ENCODE measurements at regions not wholly inside any gene's neighbourhood (a gene's known extent, or its start where the extent isn't known, plus 50 kb on each side); places are given as distances from the start of the nearest gene placed in this dataset.

GRCh38 chr18:66958309-66958708 lies 354.4 kb upstream of the CDH19 start:
- POLR2A ChIA-PET, result no interaction called here
- CTCF ChIA-PET, result no interaction called here
- no peaks in the 10 kb centered on the region for H3K4me1 ChIP-seq (ENCODE audit: control insufficient read depth in 2 of 2, insufficient read depth in 2 of 2, low read length in 2 of 2)
- no peaks in the 10 kb centered on the region for H3K9me3 ChIP-seq (ENCODE audit: control insufficient read depth in 2 of 3, low read length in 3 of 3)
- no peaks in the 10 kb centered on the region for H3K4me1 Mint-ChIP-seq
- no peaks in the 10 kb centered on the region for H3K36me3 ChIP-seq (ENCODE audit: control insufficient read depth in 2 of 3, insufficient read depth in 3 of 3, low read length in 3 of 3)
- H3K36me3 Mint-ChIP-seq, result no peaks in the 10 kb centered on the region
- DNase-seq (no peak), ATAC-seq (no peak)
- no peak overlapping the region for H3K4me3 ChIP-seq (ENCODE audit: low read length)
- intact Hi-C loops (cut with micrococcal nuclease), result no loop called here
- peaks cover 0 to 3% (median under 1%) of the 10 kb centered on the region in 11 donors for H3K9me3 Mint-ChIP-seq
- no peaks in the 10 kb centered on the region for H3K27me3 ChIP-seq (ENCODE audit: control insufficient read depth in 2 of 2, insufficient read depth in 2 of 2, low read length in 2 of 2)
- no peaks in the 10 kb centered on the region for H3K27me3 Mint-ChIP-seq
- H3K4me3 Mint-ChIP-seq, result no peak overlapping the region
- no peak overlapping the region for H3K27ac Mint-ChIP-seq
- H3K27ac ChIP-seq (ENCODE audit: low read depth, low read length), result no peak overlapping the region

GRCh38 chr18:66951750-66952149 lies 347.9 kb upstream of the CDH19 start:
- H3K27ac ChIP-seq (ENCODE audit: low read depth, low read length), result no peak overlapping the region
- Mint-ChIP-seq H3K4me1 (no peaks in the 10 kb centered on the region), H3K27ac (no peak overlapping the region), H3K27me3 (no peaks in the 10 kb centered on the region), H3K4me3 (no peak overlapping the region), H3K9me3 (peaks cover 0 to 10% (median 4%) of the 10 kb centered on the region in 11 donors), H3K36me3 (no peaks in the 10 kb centered on the region)
- no peak for ATAC-seq
- no peaks in the 10 kb centered on the region for H3K36me3 ChIP-seq (ENCODE audit: control insufficient read depth in 2 of 3, insufficient read depth in 3 of 3, low read length in 3 of 3)
- H3K4me3 ChIP-seq (ENCODE audit: low read length), result no peak overlapping the region
- no peaks in the 10 kb centered on the region for H3K27me3 ChIP-seq (ENCODE audit: control insufficient read depth in 2 of 2, insufficient read depth in 2 of 2, low read length in 2 of 2)
- ChIA-PET POLR2A (no interaction called here), CTCF (no interaction called here)
- DNase-seq, result no peak
- no peaks in the 10 kb centered on the region for H3K9me3 ChIP-seq (ENCODE audit: control insufficient read depth in 2 of 3, low read length in 3 of 3)
- no peaks in the 10 kb centered on the region for H3K4me1 ChIP-seq (ENCODE audit: control insufficient read depth in 2 of 2, insufficient read depth in 2 of 2, low read length in 2 of 2)
- intact Hi-C loops (cut with micrococcal nuclease), result no loop called here

- no peak overlapping the region for H3K4me3 ChIP-seq (ENCODE audit: low read length)
- ChIA-PET POLR2A (no interaction called here), CTCF (no interaction called here)
- no peak overlapping the region for H3K27ac ChIP-seq (ENCODE audit: low read depth, low read length)
- ATAC-seq (no peak), DNase-seq (no peak)
- H3K36me3 ChIP-seq (ENCODE audit: control insufficient read depth in 2 of 3, insufficient read depth in 3 of 3, low read length in 3 of 3), result no peaks in the 10 kb centered on the region
- intact Hi-C loops (cut with micrococcal nuclease), result no loop called here
- no peaks in the 10 kb centered on the region for H3K27me3 ChIP-seq (ENCODE audit: control insufficient read depth in 2 of 2, insufficient read depth in 2 of 2, low read length in 2 of 2)
- Mint-ChIP-seq H3K9me3 (peaks cover 0 to 17% (median 4%) of the 10 kb centered on the region in 11 donors), H3K4me3 (no peak overlapping the region), H3K27ac (no peak overlapping the region), H3K4me1 (no peaks in the 10 kb centered on the region), H3K27me3 (no peaks in the 10 kb centered on the region), H3K36me3 (no peaks in the 10 kb centered on the region)
- no peaks in the 10 kb centered on the region for H3K9me3 ChIP-seq (ENCODE audit: control insufficient read depth in 2 of 3, low read length in 3 of 3)
- H3K4me1 ChIP-seq (ENCODE audit: control insufficient read depth in 2 of 2, insufficient read depth in 2 of 2, low read length in 2 of 2), result no peaks in the 10 kb centered on the region
Measured at GRCh38 chr18:66949419-66949818, 345.5 kb upstream of the CDH19 start.

DNA sequence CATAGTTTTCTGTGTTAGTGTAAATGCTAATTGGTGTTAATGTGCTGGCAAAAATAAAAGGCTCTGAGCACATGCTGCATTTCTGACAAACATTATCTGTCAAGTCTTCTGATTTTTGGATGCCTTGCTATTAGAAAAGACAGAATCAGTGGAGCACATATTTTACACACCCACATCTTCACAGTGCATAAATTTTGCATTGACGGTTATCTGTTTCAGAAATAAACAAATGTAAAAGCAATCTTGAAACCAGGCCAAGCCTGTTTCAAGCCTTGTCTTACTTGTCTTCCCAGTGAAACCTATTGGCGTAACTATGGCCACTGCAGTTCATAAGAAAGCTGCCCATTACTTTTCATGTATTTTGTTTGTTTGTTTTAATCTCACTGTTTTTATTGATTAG lies 333.7 kb upstream of the CDH19 start:
- no peak for DNase-seq
- Mint-ChIP-seq H3K4me1 (no peaks in the 10 kb centered on the region), H3K36me3 (no peaks in the 10 kb centered on the region), H3K9me3 (peaks cover 0 to 11% (median 6%) of the 10 kb centered on the region in 11 donors), H3K4me3 (no peak overlapping the region), H3K27me3 (no peaks in the 10 kb centered on the region), H3K27ac (no peak overlapping the region)
- ATAC-seq, result no peak
- Histone ChIP-seq H3K4me1 (ENCODE audit: control insufficient read depth in 2 of 2, insufficient read depth in 2 of 2, low read length in 2 of 2) (no peaks in the 10 kb centered on the region), H3K36me3 (ENCODE audit: control insufficient read depth in 2 of 3, insufficient read depth in 3 of 3, low read length in 3 of 3) (no peaks in the 10 kb centered on the region), H3K9me3 (ENCODE audit: control insufficient read depth in 2 of 3, low read length in 3 of 3) (no peaks in the 10 kb centered on the region), H3K4me3 (ENCODE audit: low read length) (no peak overlapping the region), H3K27me3 (ENCODE audit: control insufficient read depth in 2 of 2, insufficient read depth in 2 of 2, low read length in 2 of 2) (no peaks in the 10 kb centered on the region), H3K27ac (ENCODE audit: low read depth, low read length) (no peak overlapping the region)
- ChIA-PET CTCF (no interaction called here), POLR2A (no interaction called here)
- intact Hi-C loops (cut with micrococcal nuclease), result no loop called here

DNA sequence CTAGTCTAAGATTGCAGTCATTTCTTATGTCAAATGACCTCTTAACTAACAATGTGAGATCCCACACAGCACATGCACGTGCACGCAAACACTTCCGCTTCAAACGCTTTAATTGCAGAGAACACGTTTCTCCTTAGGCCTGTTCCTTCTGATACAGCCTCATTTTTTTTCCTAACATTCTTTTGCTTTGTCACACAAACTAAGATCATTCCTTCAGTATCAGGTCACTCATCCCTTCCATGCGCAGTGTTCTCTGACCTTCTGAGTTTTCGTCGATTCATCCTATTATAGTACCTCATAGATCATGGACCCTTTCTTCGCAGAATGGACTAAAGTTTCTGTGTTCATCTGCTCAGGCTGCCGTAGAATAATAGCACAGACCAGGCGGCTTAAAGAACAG lies 327.1 kb upstream of the CDH19 start:
- no peaks in the 10 kb centered on the region for H3K36me3 ChIP-seq (ENCODE audit: control insufficient read depth in 2 of 3, insufficient read depth in 3 of 3, low read length in 3 of 3)
- no peaks in the 10 kb centered on the region for H3K4me1 ChIP-seq (ENCODE audit: control insufficient read depth in 2 of 2, insufficient read depth in 2 of 2, low read length in 2 of 2)
- no peak overlapping the region for H3K27ac Mint-ChIP-seq
- no peak overlapping the region for H3K27ac ChIP-seq (ENCODE audit: low read depth, low read length)
- no peak overlapping the region for H3K4me3 ChIP-seq (ENCODE audit: low read length)
- ATAC-seq (no peak), DNase-seq (no peak)
- H3K9me3 Mint-ChIP-seq, result peaks cover 0 to 7% (median 0%) of the 10 kb centered on the region in 11 donors
- POLR2A ChIA-PET, result no interaction called here
- intact Hi-C loops (cut with micrococcal nuclease), result no loop called here
- H3K9me3 ChIP-seq (ENCODE audit: control insufficient read depth in 2 of 3, low read length in 3 of 3), result no peaks in the 10 kb centered on the region
- H3K27me3 Mint-ChIP-seq, result no peaks in the 10 kb centered on the region
- no peak overlapping the region for H3K4me3 Mint-ChIP-seq
- H3K4me1 Mint-ChIP-seq, result no peaks in the 10 kb centered on the region
- CTCF ChIA-PET, result no interaction called here
- H3K27me3 ChIP-seq (ENCODE audit: control insufficient read depth in 2 of 2, insufficient read depth in 2 of 2, low read length in 2 of 2), result no peaks in the 10 kb centered on the region
- no peaks in the 10 kb centered on the region for H3K36me3 Mint-ChIP-seq

DNA sequence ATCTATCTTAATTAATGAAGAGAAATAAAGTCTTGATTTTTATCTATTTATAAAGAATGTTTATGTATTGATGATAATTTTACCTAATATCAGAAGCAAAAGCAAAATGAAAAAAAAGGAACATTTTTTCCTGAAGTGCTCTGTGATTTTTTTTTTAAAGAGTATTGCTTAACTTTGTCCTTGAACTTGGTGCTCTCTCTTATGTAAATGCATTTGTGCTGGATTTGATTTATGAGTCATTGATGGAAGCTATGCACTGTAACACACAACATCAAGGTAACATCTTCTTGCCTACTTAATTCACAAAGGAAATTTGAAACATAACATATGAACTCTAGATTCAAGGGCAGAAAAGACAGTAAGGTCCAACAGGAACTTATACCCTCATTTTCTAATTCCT lies 312.9 kb upstream of the CDH19 start:
- Histone ChIP-seq H3K4me1 (ENCODE audit: control insufficient read depth in 2 of 2, insufficient read depth in 2 of 2, low read length in 2 of 2) (no peaks in the 10 kb centered on the region), H3K27ac (ENCODE audit: low read depth, low read length) (no peak overlapping the region), H3K27me3 (ENCODE audit: control insufficient read depth in 2 of 2, insufficient read depth in 2 of 2, low read length in 2 of 2) (no peaks in the 10 kb centered on the region), H3K4me3 (ENCODE audit: low read length) (no peak overlapping the region), H3K36me3 (ENCODE audit: control insufficient read depth in 2 of 3, insufficient read depth in 3 of 3, low read length in 3 of 3) (no peaks in the 10 kb centered on the region), H3K9me3 (ENCODE audit: control insufficient read depth in 2 of 3, low read length in 3 of 3) (no peaks in the 10 kb centered on the region)
- Mint-ChIP-seq H3K9me3 (peaks cover 0 to 3% (median 0%) of the 10 kb centered on the region in 11 donors), H3K27ac (no peak overlapping the region), H3K4me3 (no peak overlapping the region), H3K4me1 (no peaks in the 10 kb centered on the region), H3K27me3 (no peaks in the 10 kb centered on the region), H3K36me3 (no peaks in the 10 kb centered on the region)
- intact Hi-C loops (cut with micrococcal nuclease), result no loop called here
- DNase-seq (no peak), ATAC-seq (no peak)
- ChIA-PET POLR2A (no interaction called here), CTCF (no interaction called here)

DNA sequence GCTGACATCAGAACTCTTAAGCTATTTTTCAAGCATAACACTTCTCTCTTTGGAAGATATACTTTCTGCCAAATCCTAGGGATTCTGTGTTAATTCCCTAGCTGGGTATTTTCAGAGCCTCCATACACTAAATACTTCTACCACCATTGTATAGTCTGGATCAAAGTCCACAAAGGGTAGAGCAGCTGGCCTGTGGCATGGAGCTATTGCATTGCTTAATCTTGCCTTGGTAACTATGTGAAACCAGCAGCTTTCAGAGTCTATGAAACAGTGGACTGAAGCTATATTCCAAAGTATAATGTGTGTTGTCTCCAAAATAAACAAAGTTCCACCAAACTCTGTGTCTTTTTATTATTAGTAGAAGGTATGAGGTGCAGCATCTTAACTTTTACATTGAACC lies 296.9 kb upstream of the CDH19 start:
- H3K9me3 ChIP-seq (ENCODE audit: control insufficient read depth in 2 of 3, low read length in 3 of 3), result no peaks in the 10 kb centered on the region
- Mint-ChIP-seq H3K27ac (no peak overlapping the region), H3K27me3 (no peaks in the 10 kb centered on the region), H3K4me3 (no peak overlapping the region), H3K4me1 (no peaks in the 10 kb centered on the region), H3K9me3 (peaks cover 0 to 3% (median 0%) of the 10 kb centered on the region in 11 donors), H3K36me3 (no peaks in the 10 kb centered on the region)
- H3K36me3 ChIP-seq (ENCODE audit: control insufficient read depth in 2 of 3, insufficient read depth in 3 of 3, low read length in 3 of 3), result no peaks in the 10 kb centered on the region
- no peak overlapping the region for H3K27ac ChIP-seq (ENCODE audit: low read depth, low read length)
- no peaks in the 10 kb centered on the region for H3K27me3 ChIP-seq (ENCODE audit: control insufficient read depth in 2 of 2, insufficient read depth in 2 of 2, low read length in 2 of 2)
- intact Hi-C loops (cut with micrococcal nuclease), result no loop called here
- H3K4me1 ChIP-seq (ENCODE audit: control insufficient read depth in 2 of 2, insufficient read depth in 2 of 2, low read length in 2 of 2), result no peaks in the 10 kb centered on the region
- ATAC-seq, result no peak
- DNase-seq, result no peak
- CTCF ChIA-PET, result no interaction called here
- no peak overlapping the region for H3K4me3 ChIP-seq (ENCODE audit: low read length)
- POLR2A ChIA-PET, result no interaction called here
